HL-60 (cell line): ENCODE measurements at regions not wholly inside any gene's neighbourhood (a gene's known extent, or its start where the extent isn't known, plus 50 kb on each side); places are given as distances from the start of the nearest gene placed in this dataset.

Source experiments
- DNase-seq, 2 experiments: peaks; one replicate each; pipeline ENCODE4 v3.0.0-alpha.2; 2010 to 2020; ENCODE audit warnings: low read depth in 1 of 2, low spot score in 1 of 2
- H3K27ac ChIP-seq: fragments of 250-450 bp; sonication (Bioruptor Pico); replicated peaks from 2 replicates; pipeline ENCODE4 v1.5.1; 2020; ENCODE audit warnings: mild to moderate bottlenecking, moderate library complexity
- H3K27me3 ChIP-seq: fragments of 250-450 bp; sonication (Bioruptor Pico); 2 replicates; pipeline ENCODE4 v1.5.1; 2021; ENCODE audit warnings: mild to moderate bottlenecking, moderate library complexity; ENCODE audit not compliant: insufficient read depth, poor library complexity, severe bottlenecking
- H3K4me3 ChIP-seq: replicated peaks from 2 replicates; pipeline ENCODE4 v1.5.1; 2011; ENCODE audit warnings: mild to moderate bottlenecking, control low read depth, low read length; ENCODE audit not compliant: insufficient read depth
- CTCF ChIP-seq: IDR thresholded peaks from one replicate; pipeline ENCODE4 v1.5.1; 2011; ENCODE audit warnings: low read length, control low read depth, inconsistent platforms; ENCODE audit not compliant: insufficient read depth
- GABPA ChIP-seq: IDR thresholded peaks from 2 replicates; pipeline ENCODE4 v1.6.1; 2012; ENCODE audit warnings: low read depth
- POLR2AphosphoS5 ChIP-seq: IDR thresholded peaks from 2 replicates; pipeline ENCODE4 v1.6.1; 2012; ENCODE audit warnings: low read depth
- REST ChIP-seq: IDR thresholded peaks from 2 replicates; pipeline ENCODE4 v1.6.1; 2012; ENCODE audit warnings: low read depth; ENCODE audit not compliant: insufficient replicate concordance
- SPI1 ChIP-seq: IDR thresholded peaks from 2 replicates; pipeline ENCODE4 v1.6.1; 2012; ENCODE audit warnings: low read depth, mild to moderate bottlenecking, borderline replicate concordance

GRCh38 chr2:155381436-155381835 lies 682.9 kb downstream of the KCNJ3 start:
- no peak overlapping the region for H3K27ac ChIP-seq
- TF ChIP-seq POLR2AphosphoS5: no peak
- TF ChIP-seq CTCF: no peak
- no peak for TF ChIP-seq SPI1
- TF ChIP-seq REST: no peak
- no peak for TF ChIP-seq GABPA
- H3K27me3 ChIP-seq: peaks cover 4% of the 10 kb centered on the region
- no peak overlapping the region for H3K4me3 ChIP-seq
- DNase-seq: no peak

GRCh38 chr2:155379494-155379893 lies 681.0 kb downstream of the KCNJ3 start:
- H3K27ac ChIP-seq: no peak overlapping the region
- no peak for DNase-seq
- H3K4me3 ChIP-seq: no peak overlapping the region
- peaks cover 4% of the 10 kb centered on the region for H3K27me3 ChIP-seq
- TF ChIP-seq POLR2AphosphoS5 (no peak), GABPA (no peak), CTCF (no peak), REST (no peak), SPI1 (no peak)

GRCh38 chr2:155377931-155378444 lies 679.5 kb downstream of the KCNJ3 start:
- TF ChIP-seq CTCF (no peak), POLR2AphosphoS5 (no peak), GABPA (no peak), REST (no peak), SPI1 (no peak)

More at GRCh38 chr2:155377931-155378444, 679.5 kb downstream of the KCNJ3 start:
- Histone ChIP-seq H3K27me3 (peaks cover 4% of the 10 kb centered on the region), H3K27ac (no peak overlapping the region), H3K4me3 (no peak overlapping the region)
- no peak for DNase-seq
